Loucy (cell line): ENCODE measurements at regions not wholly inside any gene's neighbourhood (a gene's known extent, or its start where the extent isn't known, plus 50 kb on each side); places are given as distances from the start of the nearest gene placed in this dataset.

ENCODE experiments used
- H2AFZ ChIP-seq: fragments of 200-600 bp; sonication (generic); 2 replicates; pipeline ENCODE4 v1.6.0; 2016; ENCODE audit warnings: antibody characterized with exemption, mild to moderate bottlenecking, low read length, moderate library complexity
- H3F3A ChIP-seq: fragments of 200-600 bp; 2 replicates; pipeline ENCODE4 v1.6.0; 2016; ENCODE audit warnings: antibody characterized with exemption, low read depth, mild to moderate bottlenecking
- H3K27me3 ChIP-seq: fragments of 200-600 bp; sonication (generic); 2 replicates; pipeline ENCODE4 v1.6.1; 2014; ENCODE audit warnings: low read length, mild to moderate bottlenecking; ENCODE audit not compliant: insufficient read depth, poor library complexity, severe bottlenecking
- H3K36me3 ChIP-seq: fragments of 200-600 bp; sonication (generic); 2 replicates; pipeline ENCODE4 v1.6.1; 2016; ENCODE audit warnings: low read length; ENCODE audit not compliant: insufficient read depth
- H3K4me1 ChIP-seq: fragments of 200-600 bp; sonication (generic); 2 replicates; pipeline ENCODE4 v1.5.1; 2014; ENCODE audit warnings: low read length, mild to moderate bottlenecking; ENCODE audit not compliant: insufficient read depth, poor library complexity, severe bottlenecking
- H3K4me2 ChIP-seq: fragments of 200-600 bp; sonication (generic); 2 replicates; pipeline ENCODE4 v1.6.0; 2014; ENCODE audit warnings: antibody characterized with exemption, low read length, low read depth, mild to moderate bottlenecking; ENCODE audit not compliant: poor library complexity, severe bottlenecking
- H3K4me3 ChIP-seq: fragments of 200-600 bp; sonication (generic); 2 replicates; pipeline ENCODE4 v1.5.1; 2014; ENCODE audit warnings: low read length, mild to moderate bottlenecking, mixed read lengths; ENCODE audit not compliant: poor library complexity, severe bottlenecking
- H3K79me2 ChIP-seq: fragments of 200-600 bp; sonication (generic); 2 replicates; pipeline ENCODE4 v1.6.1; 2014; ENCODE audit warnings: low read length; ENCODE audit not compliant: insufficient read depth
- H3K9ac ChIP-seq: fragments of 200-600 bp; sonication (generic); 2 replicates; pipeline ENCODE4 v1.6.0; 2014; ENCODE audit warnings: mild to moderate bottlenecking, low read depth, low read length, moderate library complexity; ENCODE audit not compliant: poor library complexity, severe bottlenecking
- H3K9me2 ChIP-seq: fragments of 200-600 bp; sonication (generic); replicated peaks from 2 replicates; pipeline ENCODE4 v1.6.1; 2016; ENCODE audit warnings: low read depth, low read length, mixed read lengths
- H3K9me3 ChIP-seq: fragments of 200-600 bp; sonication (generic); 2 replicates; pipeline ENCODE4 v1.6.1; 2014; ENCODE audit warnings: mild to moderate bottlenecking, antibody characterized with exemption, low read length, low read depth; ENCODE audit not compliant: insufficient read depth
- H4K20me1 ChIP-seq: fragments of 200-600 bp; sonication (generic); 2 replicates; pipeline ENCODE4 v1.6.0; 2014; ENCODE audit warnings: antibody characterized with exemption, low read length, mild to moderate bottlenecking; ENCODE audit not compliant: insufficient read depth, poor library complexity, severe bottlenecking
- CTCF ChIP-seq: fragments of 200-600 bp; sonication (generic); conservative IDR thresholded peaks from 2 replicates; pipeline ENCODE4 v1.5.1; 2014; ENCODE audit warnings: mild to moderate bottlenecking, antibody characterized with exemption, low read length
- EZH2phosphoT487 ChIP-seq: fragments of 200-600 bp; IDR thresholded peaks from 2 replicates; pipeline ENCODE4 v1.6.1; 2018; ENCODE audit warnings: antibody characterized with exemption, mild to moderate bottlenecking, moderate library complexity, borderline replicate concordance

GRCh38 chr7:25812086-25812850 lies 339.7 kb upstream of the NFE2L3 start:
- Histone ChIP-seq H3F3A (no peaks in the 10 kb centered on the region), H3K79me2 (no peaks in the 10 kb centered on the region), H2AFZ (no peak overlapping the region), H3K9me3 (no peaks in the 10 kb centered on the region), H3K9ac (no peak overlapping the region), H3K4me2 (no peak overlapping the region), H3K4me3 (no peak overlapping the region), H3K27me3 (no peaks in the 10 kb centered on the region), H3K4me1 (no peaks in the 10 kb centered on the region), H3K36me3 (no peaks in the 10 kb centered on the region), H3K9me2 (no peaks in the 10 kb centered on the region), H4K20me1 (no peaks in the 10 kb centered on the region)
- TF ChIP-seq CTCF: no peak
- no peak for TF ChIP-seq EZH2phosphoT487

GRCh38 chr7:25813381-25813780 lies 338.6 kb upstream of the NFE2L3 start:
- Histone ChIP-seq H3K4me2 (no peak overlapping the region), H3K36me3 (no peaks in the 10 kb centered on the region), H3K79me2 (no peaks in the 10 kb centered on the region), H3F3A (no peaks in the 10 kb centered on the region), H3K9me3 (no peaks in the 10 kb centered on the region), H3K9me2 (no peaks in the 10 kb centered on the region), H4K20me1 (no peaks in the 10 kb centered on the region), H2AFZ (no peak overlapping the region), H3K4me3 (no peak overlapping the region), H3K27me3 (no peaks in the 10 kb centered on the region), H3K4me1 (no peaks in the 10 kb centered on the region), H3K9ac (no peak overlapping the region)
- no peak for TF ChIP-seq EZH2phosphoT487
- no peak for TF ChIP-seq CTCF

GRCh38 chr7:25815711-25816110 lies 336.3 kb upstream of the NFE2L3 start:
- H2AFZ ChIP-seq: no peak overlapping the region
- no peaks in the 10 kb centered on the region for H3K79me2 ChIP-seq
- H3K36me3 ChIP-seq: no peaks in the 10 kb centered on the region
- no peak overlapping the region for H3K4me3 ChIP-seq
- H3K4me2 ChIP-seq: no peak overlapping the region
- no peaks in the 10 kb centered on the region for H4K20me1 ChIP-seq
- H3K9ac ChIP-seq: no peak overlapping the region
- no peak for TF ChIP-seq CTCF
- TF ChIP-seq EZH2phosphoT487: no peak
- no peaks in the 10 kb centered on the region for H3F3A ChIP-seq
- H3K27me3 ChIP-seq: no peaks in the 10 kb centered on the region
- no peaks in the 10 kb centered on the region for H3K9me2 ChIP-seq
- H3K9me3 ChIP-seq: no peaks in the 10 kb centered on the region
- H3K4me1 ChIP-seq: no peaks in the 10 kb centered on the region
